ENCODE measurements at regions not wholly inside any gene's neighbourhood (a gene's known extent, or its start where the extent isn't known, plus 50 kb on each side); places are given as distances from the start of the nearest gene placed in this dataset.
"Not testable (repeated sequence)": the region's sequence is repeated elsewhere in the genome, so short reads cannot be mapped to it uniquely, and the experiment has no call there.

- DNase-seq = no peak
Observed at GRCh38 chr6:67735623-67736022, 899.5 kb upstream of the ADGRB3 start.

GRCh38 chr6:67722861-67723261, 912.2 kb upstream of the ADGRB3 start:
- no peak for DNase-seq

GRCh38 chr6:67717281-67717680, 917.8 kb upstream of the ADGRB3 start:
- no peak for DNase-seq

- DNase-seq = no peak
Observed at GRCh38 chr6:67706388-67706787, 928.7 kb upstream of the ADGRB3 start.

- DNase-seq = no peak
Observed at GRCh38 chr6:67698534-67698933, 936.5 kb upstream of the ADGRB3 start.

GRCh38 chr6:67694127-67694526, 941.0 kb upstream of the ADGRB3 start:
- DNase-seq = no peak

DNA sequence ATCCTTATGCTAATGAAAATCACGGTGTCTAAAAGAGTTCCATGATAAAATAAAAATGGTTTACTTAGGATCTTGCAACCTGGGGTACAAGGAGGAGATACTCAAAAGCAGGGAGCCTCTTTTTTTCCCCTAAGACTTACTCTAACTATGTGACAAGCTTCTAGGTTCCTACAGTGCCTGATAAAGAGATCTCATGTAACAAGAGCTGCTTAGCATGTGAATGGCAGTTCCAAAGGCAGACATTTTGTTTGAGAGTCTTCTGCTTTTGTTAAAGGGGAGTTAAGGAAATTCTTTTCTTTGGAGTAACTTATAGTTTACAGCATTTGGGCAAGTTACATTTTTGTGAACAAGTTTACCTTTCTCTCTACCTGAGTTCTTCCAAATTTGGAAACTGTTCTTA, 945.8 kb upstream of the ADGRB3 start:
- no peak for DNase-seq

DNA sequence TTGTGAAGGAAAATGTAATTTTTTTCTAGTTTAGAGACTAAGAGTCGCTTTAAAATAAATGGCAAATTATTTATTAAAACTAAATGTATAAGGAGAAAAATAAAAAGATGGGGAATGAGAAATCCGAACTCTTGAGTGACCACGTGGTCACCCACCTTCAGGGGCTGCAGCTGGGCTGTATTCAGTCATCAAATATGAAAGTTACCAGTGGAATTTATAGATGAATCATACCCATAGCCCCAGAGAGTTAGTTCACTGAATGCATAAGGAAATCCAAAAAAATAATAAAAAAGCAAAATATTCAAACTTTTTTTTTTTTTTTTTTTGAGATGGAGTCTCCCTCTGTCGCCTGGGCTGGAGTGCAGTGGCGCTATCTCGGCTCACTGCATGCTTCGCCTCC, 947.7 kb upstream of the ADGRB3 start:
- no peak for DNase-seq

- DNase-seq = not testable (repeated sequence)
Observed at GRCh38 chr6:67686225-67686624, 948.9 kb upstream of the ADGRB3 start.

DNA sequence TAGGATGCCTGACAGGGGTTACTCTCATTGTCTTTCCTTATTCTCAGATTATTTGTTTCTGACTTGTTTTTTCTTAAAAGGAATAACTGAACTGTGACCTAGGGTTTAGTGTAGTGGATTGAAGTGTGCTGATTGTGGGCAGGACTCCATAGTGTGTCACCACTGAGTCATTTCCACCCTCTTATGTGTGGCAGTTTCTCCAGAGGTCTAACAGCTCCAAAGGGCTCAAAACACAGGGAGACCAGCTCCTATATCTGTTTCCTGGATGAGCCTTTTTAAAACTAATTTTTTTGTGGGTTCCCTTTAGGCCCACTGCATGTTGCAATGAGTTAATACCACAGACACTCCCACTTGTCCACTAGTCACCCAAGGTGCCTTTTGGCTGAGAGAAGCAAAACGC, 951.1 kb upstream of the ADGRB3 start:
- no peak for DNase-seq

- no peak for DNase-seq
Observed at GRCh38 chr6:67680297-67680932, 954.7 kb upstream of the ADGRB3 start.

DNA sequence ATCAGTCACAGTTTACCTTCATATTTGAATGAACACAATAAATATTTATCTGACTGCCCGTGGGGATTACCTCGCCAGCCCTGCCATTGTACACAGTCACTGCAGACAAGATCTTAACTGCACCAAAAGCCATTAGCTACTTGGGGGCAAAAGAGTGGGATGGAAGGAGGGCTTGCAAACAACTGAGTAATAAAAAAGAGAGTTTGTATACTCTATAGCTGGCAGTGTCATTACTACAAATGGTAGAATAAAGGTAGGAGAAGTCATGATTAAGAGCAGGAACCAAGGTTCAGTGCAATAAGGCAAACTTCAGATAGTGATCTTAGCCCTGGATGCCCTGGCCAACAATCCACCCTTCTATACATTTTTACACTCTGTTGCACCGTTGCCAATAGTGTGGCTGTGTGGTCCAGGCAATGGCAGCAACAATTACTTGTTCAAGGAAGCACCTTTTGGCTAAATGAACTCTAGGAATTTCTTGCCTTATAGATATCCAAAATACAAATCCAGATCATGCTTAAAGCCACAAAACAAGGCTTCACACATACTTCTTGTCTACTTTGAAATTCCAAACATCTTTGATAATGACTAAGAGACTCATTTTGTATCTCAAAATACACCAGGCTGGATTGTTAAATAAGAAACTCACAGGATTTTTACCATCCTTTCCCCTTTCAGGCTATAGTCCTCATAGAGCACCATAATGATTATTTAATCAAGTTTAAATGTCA, 955.4 kb upstream of the ADGRB3 start:
- no peak for DNase-seq

DNA sequence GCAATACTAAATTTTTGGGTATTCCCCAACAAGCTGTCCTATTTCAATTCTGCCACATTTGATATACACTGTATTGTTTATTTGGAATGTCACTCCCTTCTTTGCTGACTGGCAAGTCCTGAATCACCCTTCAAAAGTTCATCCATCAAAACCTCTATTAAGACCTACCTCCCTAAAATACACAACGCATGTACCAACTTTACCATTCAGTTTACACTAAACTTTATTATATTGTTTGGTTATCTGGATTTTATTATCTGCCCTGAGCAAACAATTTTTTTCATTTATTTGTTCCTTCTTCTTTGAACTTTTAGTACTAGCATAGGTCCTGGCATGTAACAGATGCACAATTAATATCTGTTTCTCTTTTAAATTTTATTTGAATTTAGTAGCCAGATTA, 958.2 kb upstream of the ADGRB3 start:
- DNase-seq = no peak

- DNase-seq = no peak
Observed at GRCh38 chr6:67667637-67668422, 967.3 kb upstream of the ADGRB3 start.

DNA sequence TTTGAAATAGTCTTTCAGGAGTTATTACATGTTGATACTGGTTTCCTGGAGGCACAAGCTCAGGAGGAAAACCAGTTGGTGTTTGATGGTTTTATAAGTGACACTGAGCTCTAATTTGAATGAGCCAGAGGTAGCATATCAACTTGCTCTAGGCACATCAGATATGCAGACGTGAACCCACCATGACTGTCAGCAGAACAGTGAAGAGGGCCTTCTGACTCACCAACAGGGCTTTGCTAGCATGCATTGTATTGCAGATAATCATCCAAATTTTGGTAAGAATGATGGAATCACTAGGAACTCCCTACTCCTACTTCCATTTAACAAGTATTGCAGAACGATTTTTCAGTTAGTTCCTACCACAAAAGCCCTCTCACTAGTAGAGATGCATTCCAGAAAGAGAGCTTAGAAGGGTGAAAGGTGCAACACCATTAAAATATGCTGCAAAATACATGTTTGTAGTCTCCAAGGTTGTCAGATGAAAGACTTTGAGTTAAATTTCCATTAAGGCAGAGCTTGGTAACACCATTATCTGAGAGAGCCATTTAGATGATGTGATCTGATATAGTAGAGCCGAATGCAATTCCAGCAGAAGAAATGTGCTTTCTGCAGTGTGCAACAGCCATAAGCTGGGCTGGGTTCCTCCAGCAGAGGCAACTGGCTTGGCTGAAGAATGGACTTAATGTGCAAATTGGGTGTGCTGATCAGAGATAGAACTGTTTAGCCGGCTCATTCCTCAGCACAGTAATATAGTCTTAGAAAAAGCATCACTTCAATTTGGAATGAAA, 968.7 kb upstream of the ADGRB3 start:
- no peak for DNase-seq

DNA sequence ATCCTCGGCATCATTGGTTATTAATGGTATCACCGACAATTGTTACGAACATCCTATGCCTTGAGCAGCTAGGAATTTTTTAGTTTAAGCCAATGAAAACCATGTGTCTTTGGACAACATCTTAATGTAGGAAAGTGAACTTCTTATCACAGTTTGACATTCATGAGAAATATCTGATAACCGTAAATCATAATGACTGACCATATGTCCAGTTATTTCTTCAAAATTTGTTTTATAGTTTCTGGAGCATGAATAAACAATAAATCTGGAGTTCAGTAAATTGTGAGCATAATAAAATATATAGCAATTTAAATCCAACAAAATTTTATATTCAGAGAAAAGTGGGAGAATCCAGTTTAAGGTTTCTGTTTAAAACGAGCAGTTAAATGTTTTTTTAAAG, 970.1 kb upstream of the ADGRB3 start:
- DNase-seq = no peak

DNA sequence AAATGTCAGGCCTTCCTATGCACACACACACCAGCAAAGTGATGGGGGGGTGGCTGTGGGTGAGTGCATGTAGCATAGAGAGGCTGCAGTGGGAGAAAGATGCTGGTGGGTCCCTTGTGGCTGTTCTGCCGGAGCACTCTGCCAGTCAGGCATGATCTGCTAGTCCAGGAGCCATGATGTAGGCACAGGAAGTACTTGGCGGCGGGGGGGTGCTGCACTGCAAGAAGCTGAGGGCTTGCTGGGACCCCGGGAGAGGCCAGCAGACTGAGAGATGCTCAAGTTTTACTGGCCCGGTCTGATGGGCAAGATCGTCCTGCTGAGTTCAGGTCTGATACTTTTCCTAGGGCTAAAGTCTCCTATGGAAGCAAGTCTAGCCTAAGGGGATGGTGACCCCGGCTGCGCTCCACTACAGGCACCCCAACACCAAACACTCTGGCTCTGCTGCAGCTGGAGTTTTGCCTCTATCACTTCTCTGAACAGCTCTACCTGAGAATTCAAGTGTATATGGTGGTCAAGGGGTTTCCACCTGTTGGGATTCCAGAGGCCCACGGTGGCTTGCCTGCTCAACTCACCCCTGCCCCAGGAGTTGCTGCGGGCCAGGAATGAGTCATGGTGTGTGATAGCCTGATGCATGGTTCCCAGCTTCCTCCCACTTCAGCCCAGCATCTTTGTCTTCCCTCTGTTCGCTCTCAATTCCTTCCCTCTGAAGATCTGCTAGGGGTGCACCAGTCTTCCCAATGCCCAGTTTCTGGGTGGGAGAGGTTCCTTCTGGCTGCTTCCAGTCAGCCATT, 971.8 kb upstream of the ADGRB3 start:
- DNase-seq = no peak

- no peak for DNase-seq
Observed at GRCh38 chr6:67653561-67653960, 981.5 kb upstream of the ADGRB3 start.

DNA sequence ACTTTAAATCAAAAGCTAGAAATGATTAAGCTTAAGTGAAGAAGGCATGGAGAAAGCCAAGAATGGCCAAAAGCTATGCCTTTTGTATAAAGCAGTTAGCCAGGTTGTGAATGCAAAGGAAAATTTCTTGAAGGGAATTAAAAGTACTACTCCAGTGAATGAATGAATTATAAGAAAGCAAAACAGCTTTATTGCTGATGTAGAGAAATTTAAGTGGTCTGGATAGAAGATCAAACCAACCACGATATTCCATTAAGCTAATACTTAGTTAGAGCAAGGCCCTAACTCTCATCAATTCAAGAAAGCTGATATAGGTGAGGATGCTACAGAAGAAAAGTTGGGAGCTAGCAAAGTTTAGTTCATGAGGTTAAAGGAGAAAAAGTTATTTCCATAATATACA, 988.5 kb upstream of the ADGRB3 start:
- DNase-seq = no peak

DNA sequence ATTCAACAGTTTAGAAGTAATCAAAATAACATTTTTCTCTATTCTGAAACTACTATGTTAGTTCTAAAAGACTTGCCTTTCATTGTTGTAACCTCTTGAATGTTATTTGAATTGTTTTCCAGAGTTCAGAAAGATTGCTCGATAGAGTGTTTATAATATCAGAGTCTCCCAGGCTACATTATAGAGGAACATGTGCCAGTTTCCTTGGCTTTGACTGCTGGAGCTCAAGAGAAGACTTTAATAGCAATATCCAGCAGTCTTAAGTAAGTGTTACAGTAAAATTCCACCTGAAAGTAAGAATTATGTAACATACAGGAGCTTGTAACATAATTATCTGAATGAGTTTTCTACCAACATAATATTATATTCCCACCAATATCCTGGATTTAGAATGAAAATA, 991.8 kb upstream of the ADGRB3 start:
- no peak for DNase-seq

DNA sequence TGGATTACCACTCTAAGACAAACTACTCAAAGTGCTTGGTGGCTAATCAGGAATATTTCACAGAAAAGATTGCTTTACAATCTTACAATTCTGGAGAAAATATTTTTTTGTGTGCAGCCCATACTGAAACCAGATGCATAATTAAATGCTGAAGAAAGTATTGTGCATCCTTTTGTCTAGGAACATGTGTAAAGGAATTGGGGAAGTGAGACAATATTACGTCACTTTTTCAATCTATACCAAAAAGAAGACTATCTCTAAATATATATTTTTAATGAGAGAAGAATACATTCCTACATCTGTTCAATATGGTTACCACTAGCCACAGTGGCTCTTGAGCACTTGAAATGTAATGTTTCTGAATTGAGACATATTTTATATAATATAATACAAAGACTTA, 992.5 kb upstream of the ADGRB3 start:
- DNase-seq = no peak

- DNase-seq = no peak
Observed at GRCh38 chr6:67640484-67640883, 994.6 kb upstream of the ADGRB3 start.

Measured in NCI-H1092 (cell line).